Activated CD4-positive, alpha-beta T cell treated with anti-CD3 and anti-CD28 coated beads, Interleukin-2, amount 50 U/mL, for 1 hour (primary cell): ENCODE measurements at regions not wholly inside any gene's neighbourhood (a gene's known extent, or its start where the extent isn't known, plus 50 kb on each side); places are given as distances from the start of the nearest gene placed in this dataset.

Source experiments
- DNase-seq: peaks from one replicate; pipeline ENCODE4 v3.0.0-alpha.2; 2020

GRCh38 chr4:179509489-179509888, 2067.3 kb upstream of the AGA start:
- no peak for DNase-seq

GRCh38 chr4:179521952-179522351, 2079.7 kb upstream of the AGA start:
- no peak for DNase-seq

- DNase-seq, result no peak
These were observed 2088.7 kb upstream of the AGA start for GRCh38 chr4:179530958-179531357.

- no peak for DNase-seq
These were observed 2094.5 kb upstream of the AGA start for GRCh38 chr4:179536694-179537093.

- no peak for DNase-seq
These were observed 2097.4 kb upstream of the AGA start for GRCh38 chr4:179539641-179540040.

GRCh38 chr4:179543771-179544170, 2101.5 kb upstream of the AGA start:
- no peak for DNase-seq

GRCh38 chr4:179544496-179544895, 2102.3 kb upstream of the AGA start:
- DNase-seq, result no peak

GRCh38 chr4:179552131-179552530, 2109.9 kb upstream of the AGA start:
- DNase-seq, result no peak

- DNase-seq, result no peak
These were observed 2121.5 kb upstream of the AGA start for GRCh38 chr4:179563741-179564140.

GRCh38 chr4:179569549-179569948, 2127.3 kb upstream of the AGA start:
- no peak for DNase-seq

- DNase-seq, result no peak
These were observed 2140.1 kb upstream of the AGA start for GRCh38 chr4:179582164-179582905.

- no peak for DNase-seq
These were observed 2141.0 kb upstream of the AGA start for GRCh38 chr4:179583221-179583620.

- DNase-seq, result no peak
These were observed 2141.9 kb upstream of the AGA start for GRCh38 chr4:179584101-179584500.

- DNase-seq, result no peak
These were observed 2143.5 kb upstream of the AGA start for GRCh38 chr4:179585761-179586160.

GRCh38 chr4:179586460-179586859, 2144.2 kb upstream of the AGA start:
- no peak for DNase-seq

GRCh38 chr4:179595671-179596410, 2153.6 kb upstream of the AGA start:
- no peak for DNase-seq

- no peak for DNase-seq
These were observed 2154.4 kb upstream of the AGA start for GRCh38 chr4:179596621-179597020.

GRCh38 chr4:179597301-179597700, 2155.1 kb upstream of the AGA start:
- DNase-seq, result no peak

- DNase-seq, result no peak
These were observed 2159.4 kb upstream of the AGA start for GRCh38 chr4:179601671-179602070.

GRCh38 chr4:179605196-179605595, 2163.0 kb upstream of the AGA start:
- no peak for DNase-seq

- DNase-seq, result no peak
These were observed 2164.8 kb upstream of the AGA start for GRCh38 chr4:179607003-179607402.

GRCh38 chr4:179615704-179616103, 2173.5 kb upstream of the AGA start:
- no peak for DNase-seq

- DNase-seq, result no peak
These were observed 2176.7 kb upstream of the AGA start for GRCh38 chr4:179618966-179619365.

- no peak for DNase-seq
These were observed 2182.5 kb upstream of the AGA start for GRCh38 chr4:179624768-179625181.

GRCh38 chr4:179625406-179625805, 2183.2 kb upstream of the AGA start:
- DNase-seq, result no peak
